NCI-H1092 (cell line): ENCODE measurements at regions not wholly inside any gene's neighbourhood (a gene's known extent, or its start where the extent isn't known, plus 50 kb on each side); places are given as distances from the start of the nearest gene placed in this dataset.

Experiments
- DNase-seq: peaks from one replicate; lab custom pipeline; 2025; lab: John Stamatoyannopoulos, UW

DNA sequence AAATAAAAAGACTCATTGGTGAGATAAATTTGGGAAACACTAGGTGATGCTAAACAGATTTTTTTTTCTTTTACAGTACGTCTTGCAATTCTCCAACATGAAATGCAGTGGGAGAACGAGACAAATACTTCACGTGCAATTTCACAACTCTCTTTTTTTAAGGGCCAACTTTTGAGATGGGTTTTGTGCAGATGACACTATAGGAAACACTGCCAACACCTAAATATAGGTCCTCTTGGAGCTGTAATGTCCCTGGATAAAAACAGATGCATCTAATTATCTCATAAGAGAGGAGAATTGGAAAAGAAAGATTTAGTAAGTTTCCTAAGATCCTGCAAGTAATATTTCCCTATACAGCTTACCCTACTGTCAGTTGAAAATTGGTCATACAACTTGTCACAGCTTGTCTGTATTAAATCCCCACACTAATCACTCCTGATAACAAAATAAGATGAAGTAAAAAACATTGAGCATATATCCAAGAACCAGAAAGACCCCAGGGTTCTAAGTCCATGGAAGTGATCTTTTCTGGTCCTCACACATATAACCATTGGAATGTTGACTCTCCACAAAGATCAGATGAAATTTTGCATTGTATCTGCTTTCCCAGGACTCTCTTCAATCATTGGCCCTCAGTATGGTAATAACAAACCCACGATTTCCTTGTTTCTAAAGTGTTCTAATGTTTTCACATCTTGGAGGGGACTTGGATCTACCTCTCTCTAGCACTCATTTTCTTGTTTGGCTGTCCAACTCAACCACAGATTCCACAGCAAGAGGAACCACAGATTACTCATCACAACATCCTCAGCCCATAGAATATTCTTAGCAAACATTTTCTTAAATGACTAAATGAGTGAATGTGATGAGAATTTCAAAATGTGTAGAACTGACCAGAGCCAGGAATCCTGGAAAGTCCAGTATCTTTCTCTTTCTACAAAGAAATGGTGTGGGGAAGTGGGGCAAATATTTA is 769.4 kb upstream of the USP15 start:
- no peak for DNase-seq

DNA sequence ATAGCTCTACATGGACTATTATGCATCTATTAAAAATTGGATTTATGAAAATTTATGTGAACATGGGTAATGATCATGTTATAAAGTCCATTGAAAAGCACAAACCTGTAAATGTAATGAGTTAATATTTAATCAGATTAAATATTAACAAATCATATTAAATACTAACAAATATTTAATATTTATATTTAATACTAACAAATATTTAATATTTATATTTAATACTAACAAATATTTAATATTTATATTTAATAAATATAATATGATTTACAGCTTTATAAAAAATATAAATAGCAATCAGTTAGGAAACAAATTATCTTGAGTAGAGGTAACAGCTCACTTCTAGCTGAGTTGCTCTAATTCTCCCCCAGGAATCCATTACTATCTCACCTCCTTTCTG is 758.0 kb upstream of the USP15 start:
- DNase-seq: no peak

DNA sequence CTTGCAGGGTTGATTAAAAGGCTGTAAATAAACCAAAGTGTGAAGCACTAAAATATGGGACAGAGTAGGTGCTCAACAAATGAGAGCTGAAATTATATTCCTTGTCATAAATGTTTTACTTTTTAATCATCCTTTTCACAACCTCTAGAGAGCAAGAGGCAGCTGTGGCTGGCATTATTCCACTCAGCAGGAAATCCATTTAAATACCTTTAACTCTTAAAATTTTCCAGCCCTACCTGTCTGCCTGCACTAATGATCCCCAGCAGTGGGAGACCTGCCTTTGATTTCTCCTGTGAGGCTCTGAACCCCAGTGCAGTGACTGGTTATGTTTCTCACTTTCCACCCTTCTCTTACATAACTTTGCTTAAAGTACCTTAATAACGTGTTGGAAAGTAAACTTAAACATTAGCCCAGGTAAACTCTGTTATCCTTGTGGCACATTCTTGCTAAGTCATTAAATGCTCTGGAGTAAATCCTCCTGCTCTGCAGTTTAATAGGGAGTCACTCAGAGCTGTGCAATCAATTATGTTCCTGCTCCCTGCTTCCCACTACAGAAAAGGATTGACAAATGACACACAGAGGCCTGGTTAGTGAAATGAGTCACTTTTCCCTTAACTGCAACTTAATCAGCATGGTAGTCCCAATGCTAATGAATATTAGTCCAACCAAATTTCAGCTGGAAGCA is 755.7 kb upstream of the USP15 start:
- DNase-seq: no peak

DNA sequence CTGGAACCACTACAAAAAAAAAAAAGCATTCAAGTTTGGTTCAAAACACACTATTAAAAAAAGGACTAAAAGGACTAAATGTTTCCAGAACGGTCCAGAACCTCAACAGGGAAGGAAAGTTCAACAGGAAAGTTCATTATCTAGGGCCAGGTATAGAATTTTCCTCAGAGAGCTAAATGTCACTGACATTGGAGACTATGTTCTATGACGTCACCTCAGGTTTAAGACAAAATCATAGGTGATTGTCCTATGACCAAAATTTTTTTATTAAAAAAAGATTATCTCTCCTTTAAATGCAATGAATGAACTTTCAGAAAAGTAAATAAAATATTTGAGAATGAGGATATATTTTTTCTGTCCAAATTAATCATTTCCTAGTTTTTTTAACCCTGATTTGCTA is 746.7 kb upstream of the USP15 start:
- no peak for DNase-seq

DNA sequence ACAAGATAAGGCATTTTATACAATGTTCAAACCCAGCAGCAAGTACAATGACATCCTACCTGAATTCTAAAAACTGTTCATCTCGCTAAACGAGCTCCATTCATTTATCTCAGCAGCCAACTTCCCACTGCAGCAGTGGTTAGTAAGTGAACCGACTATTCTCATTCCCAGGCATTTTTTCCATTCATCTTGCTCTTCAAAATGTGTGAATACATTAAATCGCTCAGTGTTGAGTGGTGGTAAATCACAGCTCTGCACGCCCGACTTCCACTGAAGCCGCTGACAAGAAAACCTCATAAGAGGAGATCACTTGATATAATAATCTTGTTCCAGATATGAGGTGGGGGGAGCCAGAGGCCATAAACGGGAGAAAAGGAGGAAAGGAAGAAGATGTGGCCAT is 746.2 kb upstream of the USP15 start:
- no peak for DNase-seq

DNA sequence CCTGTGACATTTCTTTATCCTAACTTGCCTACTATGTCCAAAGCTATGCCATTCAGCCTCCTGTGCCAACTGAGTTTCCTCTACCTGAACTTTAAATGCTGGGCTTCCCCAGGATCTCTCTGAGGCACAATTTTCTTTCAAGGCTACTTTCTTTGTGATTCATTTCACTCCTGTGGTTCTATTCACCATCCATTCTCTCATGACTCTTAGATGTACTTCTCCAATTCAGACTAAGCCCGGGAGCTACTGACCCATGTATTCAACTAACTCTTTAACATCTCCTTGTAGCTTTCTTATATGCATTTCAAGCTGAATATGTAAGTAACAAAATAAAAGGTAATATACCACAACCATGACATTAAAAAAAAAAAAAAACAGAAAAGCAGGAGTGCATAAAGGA is 738.9 kb upstream of the USP15 start:
- no peak for DNase-seq

DNA sequence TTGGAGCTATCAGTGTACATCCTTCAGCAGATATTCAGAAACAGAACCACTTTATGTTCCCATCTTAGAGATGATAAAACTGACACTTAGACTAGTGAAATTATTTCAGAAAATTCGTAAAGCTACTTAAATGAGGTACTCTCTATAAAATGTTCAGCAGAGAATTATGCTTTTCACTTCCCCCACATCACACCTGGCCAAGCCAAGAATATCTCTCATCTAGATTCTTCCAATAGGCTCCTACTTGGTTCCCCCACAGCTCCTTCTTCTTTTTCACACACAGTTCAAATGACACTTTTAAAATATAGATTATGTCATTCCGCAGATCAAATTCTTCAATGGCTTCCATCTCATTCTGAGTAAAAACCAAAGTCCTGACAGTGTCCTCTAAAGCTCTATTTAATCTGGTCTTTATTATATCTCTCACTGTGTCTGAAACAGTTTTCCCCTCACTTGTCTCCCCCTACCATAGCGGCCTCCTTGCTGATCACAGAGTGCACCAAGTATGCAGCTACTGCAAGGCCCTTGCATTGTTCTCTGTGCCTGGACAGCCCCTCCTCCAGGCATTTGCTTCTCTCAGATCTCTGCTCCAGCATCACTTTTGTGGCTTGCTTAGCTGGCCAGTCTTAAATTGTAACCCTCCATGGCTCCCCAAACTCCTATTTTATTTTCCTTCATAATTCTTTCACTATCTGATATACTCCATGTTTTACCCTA is 736.8 kb upstream of the USP15 start:
- no peak for DNase-seq

DNA sequence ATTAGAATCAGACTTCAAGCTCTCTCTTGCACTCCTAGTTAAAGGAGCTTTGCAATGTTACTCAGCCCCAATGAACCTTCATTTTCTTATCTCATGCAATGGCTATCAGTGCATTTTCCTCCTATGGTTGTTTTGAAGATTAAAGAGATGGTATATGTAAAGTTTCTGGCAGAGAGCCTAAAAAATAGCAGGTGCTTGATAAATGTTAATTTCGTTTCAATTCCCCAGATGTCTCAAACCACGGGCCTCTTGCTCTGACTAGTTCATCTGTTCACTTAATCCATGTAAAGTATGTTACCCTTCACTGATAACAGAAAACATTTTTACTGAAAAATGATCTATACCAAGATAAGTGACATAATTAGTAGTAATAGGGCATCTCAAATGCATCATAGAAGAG is 735.4 kb upstream of the USP15 start:
- DNase-seq: no peak

DNA sequence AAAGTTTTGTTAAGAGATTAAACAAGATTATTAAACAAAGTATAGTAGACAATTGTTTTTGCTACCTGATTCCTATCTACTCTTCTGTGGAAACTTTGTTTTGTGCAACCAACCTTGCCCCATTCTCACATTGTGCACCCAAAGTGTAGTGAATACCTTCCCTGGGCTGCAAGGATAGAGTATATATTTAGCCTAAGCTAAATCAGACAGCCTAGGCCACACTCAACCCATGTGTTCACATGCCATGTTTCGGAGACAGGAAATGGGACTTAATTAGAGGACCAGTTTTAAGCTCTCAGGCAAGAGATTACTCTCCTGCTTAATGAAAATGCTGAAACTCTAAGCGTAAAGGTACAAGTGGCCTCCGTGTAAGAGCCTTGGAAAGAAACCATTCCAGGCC is 734.9 kb upstream of the USP15 start:
- no peak for DNase-seq

DNA sequence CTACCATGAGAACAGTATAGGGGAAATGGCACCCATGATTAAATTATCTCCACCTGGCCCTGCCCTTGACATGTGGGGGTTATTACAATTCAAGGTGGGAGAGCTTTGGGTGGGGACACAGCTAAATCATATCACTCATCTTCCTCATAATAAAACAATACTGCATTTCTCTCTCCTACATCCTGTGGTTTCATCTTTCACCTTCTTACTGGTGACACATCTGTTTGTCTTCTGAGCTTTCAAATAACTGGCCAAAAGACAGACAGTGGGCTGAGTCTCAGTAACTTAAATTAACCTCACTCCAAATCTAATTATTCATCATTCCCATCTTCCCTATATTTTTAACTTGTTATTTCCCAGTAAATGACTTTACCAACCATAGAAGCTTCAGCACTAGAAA is 729.7 kb upstream of the USP15 start:
- no peak for DNase-seq

DNA sequence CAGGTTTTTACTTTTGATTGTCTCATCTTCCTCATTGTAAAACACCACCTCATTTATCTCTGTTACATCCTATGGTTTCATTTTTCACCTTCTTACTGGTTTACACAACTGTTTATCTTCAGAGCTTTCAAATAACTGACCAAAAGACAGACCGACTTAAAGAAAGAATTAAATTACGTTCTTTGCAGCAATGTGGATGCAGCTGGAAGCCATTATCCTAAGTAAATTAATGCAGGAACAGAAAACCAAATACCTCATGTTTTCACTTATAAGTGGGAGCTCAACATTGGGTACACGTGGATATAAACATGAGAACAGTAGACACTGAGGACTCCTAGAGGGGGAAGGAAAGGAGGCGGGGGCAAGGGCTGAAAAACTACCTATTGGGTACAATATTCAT is 729.0 kb upstream of the USP15 start:
- DNase-seq: no peak

DNA sequence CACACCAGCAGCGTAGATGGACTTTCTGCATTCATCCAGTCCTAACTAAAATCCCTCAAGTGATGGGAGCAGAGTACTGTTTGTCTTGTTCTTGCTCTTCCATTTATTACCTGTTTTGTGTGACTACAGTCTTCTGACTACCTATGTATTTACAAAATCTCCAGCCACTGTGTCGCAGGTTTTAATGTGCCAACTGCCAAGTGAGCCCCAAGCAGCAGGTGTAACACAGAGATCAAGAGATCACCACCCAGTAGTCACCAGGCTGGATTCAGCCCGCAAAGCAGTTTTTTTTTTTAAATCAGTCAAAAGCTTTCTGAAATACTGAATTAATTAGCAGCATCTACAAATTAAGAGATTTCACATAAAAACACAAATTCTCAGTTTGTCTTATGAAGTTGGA is 724.1 kb upstream of the USP15 start:
- DNase-seq: no peak

DNA sequence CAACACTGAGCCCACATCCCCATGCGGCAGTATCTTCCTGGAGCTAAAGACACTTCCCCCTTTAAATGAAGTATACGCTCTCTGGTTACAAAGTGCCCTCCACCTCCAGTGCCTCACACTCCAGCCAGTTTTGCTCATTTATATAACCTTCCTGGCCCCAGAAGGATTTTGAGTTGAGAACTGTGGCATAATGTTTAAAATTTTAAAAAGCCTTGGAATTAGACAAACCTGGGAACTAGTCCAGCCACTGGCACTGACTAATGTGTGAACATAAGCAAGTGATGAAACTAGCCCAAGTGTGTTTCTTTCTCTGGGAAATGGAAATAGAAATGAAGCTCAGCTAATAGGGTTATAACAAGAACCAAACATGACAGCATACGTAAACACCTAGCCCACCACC is 723.7 kb upstream of the USP15 start:
- no peak for DNase-seq

DNA sequence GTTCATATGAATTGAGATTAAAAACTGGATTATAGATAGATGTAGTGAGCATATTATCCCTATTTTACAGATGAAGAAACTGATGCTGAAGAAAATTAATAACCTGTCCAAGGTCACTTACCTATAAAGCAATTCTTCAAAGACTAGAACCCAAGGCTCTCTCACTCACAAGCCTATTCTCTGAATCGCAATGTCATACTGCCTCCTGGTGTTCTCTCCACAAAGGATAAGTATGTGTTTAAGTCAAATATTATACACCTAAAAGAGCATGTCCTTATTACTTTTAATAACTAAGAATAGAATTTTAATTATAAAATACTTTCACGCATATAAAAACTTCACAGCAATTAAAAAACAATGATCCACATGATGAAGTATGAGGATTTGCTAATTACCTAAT is 721.3 kb upstream of the USP15 start:
- DNase-seq: no peak

DNA sequence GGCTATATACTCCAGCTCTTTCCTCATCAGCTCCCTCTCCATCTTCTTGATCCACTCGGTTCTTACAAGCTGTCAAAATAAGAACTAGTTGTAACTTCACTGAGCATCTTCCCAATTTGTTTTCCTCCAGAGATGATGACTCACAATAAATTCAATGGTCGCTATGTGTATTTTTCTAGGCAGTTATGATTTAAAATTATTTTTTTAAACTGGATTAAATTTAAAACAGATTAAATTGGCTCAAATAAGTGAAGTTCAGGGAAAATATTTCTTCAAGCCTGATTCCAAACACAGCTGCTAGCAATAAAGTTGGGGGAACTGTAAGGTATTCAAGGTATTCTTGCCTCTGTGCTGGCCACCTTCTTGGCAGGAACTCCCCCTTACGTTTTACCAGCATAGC is 717.7 kb upstream of the USP15 start:
- DNase-seq: no peak

DNA sequence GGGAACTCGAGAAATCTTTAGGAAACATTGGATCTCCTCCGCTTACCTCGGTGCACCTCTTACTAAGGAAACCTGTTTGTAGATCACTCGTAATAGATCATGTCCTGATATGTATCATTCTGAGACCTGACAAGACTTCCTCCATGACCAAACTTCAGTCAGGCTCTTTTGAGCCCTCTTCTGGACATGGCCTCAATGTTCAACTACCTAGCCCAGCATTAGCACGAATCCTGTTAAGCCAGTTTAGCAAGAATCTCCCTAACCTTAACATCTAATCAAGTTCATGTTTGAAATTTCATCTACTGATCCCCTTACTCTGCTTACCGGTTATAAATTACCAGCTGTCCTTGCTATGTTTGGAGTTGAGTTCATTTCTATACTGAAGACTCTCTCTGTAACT is 713.9 kb upstream of the USP15 start:
- DNase-seq: no peak

DNA sequence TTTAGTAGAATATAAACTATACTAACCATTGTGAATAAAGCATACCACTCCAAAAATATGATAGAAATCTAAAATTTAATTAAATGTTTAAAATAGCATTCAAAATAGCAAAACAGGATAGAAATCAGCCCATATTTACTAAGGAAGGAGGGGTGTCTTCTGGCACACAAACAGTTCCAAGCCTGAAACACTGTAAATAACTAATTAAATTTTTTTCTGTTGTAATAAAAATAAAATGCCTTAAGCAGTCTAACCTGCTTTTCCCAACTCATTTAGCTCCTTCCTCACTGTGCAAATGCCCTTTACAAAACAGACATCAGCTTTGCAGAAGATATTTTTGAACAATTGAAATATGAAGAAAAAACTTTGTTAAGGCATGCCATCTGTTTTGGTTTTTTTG is 707.1 kb upstream of the USP15 start:
- no peak for DNase-seq

DNA sequence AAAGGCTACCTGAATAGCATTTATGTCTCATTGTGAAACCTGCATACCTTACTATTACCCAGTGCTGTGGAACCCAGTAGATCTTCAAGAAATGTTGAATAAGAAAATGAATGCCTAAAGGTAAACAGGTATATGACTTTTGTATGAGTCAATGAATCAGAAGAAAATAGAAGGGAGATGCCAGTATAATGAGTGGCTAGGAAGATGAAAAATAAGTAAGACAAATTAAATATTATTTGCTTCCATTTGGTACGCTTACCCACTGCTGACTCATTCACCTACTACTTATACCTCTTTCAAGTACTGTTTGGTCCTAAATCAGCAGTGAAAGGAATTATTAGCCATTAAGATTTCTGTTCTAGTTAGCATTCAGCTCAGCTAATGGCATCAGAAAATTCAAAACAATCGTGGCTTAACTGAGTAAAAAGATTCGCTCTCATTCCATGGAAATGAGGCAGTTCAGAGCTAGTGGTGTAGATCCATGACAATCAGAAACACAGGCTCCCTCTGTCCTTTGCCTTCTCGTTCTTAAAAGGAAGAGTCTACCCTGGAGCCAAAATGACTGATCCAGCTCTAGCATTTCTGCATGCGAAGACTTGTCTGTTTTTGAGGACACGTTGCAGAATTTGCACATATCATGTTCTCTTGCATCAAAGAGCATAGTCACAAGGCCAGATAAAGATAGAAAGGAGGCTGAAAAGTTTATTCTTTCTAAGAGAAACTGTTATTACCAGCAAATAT is 705.8 kb upstream of the USP15 start:
- no peak for DNase-seq

DNA sequence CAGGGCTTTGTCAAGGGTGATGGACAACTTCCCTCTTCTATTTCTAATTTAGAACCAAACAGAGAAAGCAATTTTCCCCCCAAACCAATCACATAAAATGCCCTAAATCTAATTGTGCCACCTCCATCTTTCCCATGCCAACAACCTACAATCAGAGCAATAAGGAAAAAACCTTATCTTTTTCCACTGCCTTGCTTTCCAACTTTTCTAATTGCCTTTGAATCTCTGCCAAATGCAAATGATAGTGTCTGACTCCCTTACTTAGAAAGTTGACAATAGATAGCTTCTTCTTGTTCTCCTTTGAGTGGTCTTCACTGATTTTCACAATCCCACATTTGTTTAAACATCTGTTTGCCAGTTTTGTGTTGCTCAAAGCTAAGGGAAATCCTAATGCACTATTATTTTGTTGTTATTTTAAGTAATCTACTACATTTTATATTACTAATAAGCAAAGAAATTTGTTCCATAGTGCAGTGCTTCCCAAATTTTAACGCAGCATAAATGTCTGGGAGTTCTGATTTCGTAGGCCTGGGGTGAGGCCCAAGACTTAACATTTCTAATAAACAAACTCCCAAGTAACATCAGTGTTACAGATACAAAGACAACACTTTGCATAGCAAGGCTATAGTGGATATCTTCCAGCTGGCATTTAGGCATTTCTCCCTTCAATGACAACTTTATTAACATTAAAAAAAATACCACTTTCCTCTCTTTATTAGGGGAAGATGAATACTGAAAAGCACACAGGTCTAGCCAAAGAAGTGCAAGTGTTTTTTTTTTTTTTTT is 696.3 kb upstream of the USP15 start:
- DNase-seq: no peak

DNA sequence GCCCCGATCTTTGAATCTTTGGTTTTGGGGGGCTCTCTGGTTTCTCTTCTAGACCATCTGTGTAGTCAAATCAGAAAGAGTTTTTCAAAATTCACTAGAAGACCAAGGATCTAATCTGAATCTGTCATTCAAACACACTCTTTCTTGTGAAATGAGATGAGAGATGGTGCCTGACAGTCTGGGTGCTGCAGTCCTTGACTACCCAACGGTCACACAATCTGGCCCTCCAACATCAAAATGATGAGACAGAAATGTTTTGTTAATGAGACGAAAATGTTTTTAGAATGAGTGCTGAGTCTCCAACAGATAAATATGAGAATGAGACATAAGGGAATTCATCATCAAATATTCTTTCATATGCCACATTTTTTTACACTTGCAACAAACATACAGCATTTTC is 695.7 kb upstream of the USP15 start:
- DNase-seq: no peak

DNA sequence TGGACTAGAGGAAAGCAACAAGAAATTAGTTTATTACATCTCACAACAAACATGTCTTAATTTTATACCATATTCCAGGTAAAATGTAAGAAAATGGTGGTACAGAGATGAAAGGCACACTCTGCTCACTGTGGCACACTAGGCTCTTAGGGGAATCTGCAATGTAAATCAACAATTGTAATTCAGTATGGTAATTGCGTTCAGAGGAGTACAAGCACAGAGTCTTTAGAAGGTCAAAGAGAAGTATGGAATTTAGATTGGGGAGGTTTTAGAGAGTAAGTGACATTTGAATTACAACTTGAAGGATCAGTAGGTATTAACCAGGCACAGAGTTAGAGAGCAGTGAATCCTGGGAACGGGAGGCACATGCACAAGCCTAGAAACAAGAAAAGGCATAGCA is 694.0 kb upstream of the USP15 start:
- DNase-seq: no peak
